Breast epithelium (tissue), 4 donors: ENCODE measurements at regions not wholly inside any gene's neighbourhood (a gene's known extent, or its start where the extent isn't known, plus 50 kb on each side); places are given as distances from the start of the nearest gene placed in this dataset.

Source experiments
- DNase-seq, 2 donors: peaks; one replicate each; pipeline ENCODE4 v3.0.0-alpha.2; 2019; ENCODE audit warnings: low spot score in 2 of 2
- H3K27ac ChIP-seq, 2 donors: fragments of 200-600 bp; sonication (generic) in 1 of 2; one replicate each; pipeline ENCODE4 v1.5.1; 2016 to 2019; ENCODE audit warnings: mild to moderate bottlenecking in 1 of 2
- H3K27me3 ChIP-seq, 2 donors: fragments of 200-600 bp; sonication (generic) in 1 of 2; one replicate each; pipeline versions ENCODE4 v1.5.1 to v1.6.0; 2017 to 2019; ENCODE audit warnings: control low read depth in 1 of 2, mild to moderate bottlenecking in 1 of 2
- H3K36me3 ChIP-seq: fragments of 200-600 bp; one replicate; pipeline ENCODE4 v1.5.1; 2019
- H3K4me1 ChIP-seq, 2 donors: fragments of 200-600 bp; sonication (generic); one replicate each; pipeline ENCODE4 v1.5.1; 2016 to 2019; ENCODE audit warnings: control low read depth in 1 of 2
- H3K4me3 ChIP-seq, 3 donors: fragments of 200-600 bp; sonication (generic); 1 replicate in 2 of 3; 2 replicates in 1 of 3; pipeline ENCODE4 v1.5.1; 2016 to 2019; ENCODE audit warnings: mild to moderate bottlenecking in 3 of 3, moderate library complexity in 2 of 3
- H3K9me3 ChIP-seq, 2 donors: fragments of 200-600 bp; sonication (generic) in 1 of 2; one replicate each; pipeline ENCODE4 v1.5.1; 2016 to 2019; ENCODE audit warnings: control low read depth in 1 of 2
- POLR2A ChIP-seq: fragments of 450-650 bp; IDR thresholded peaks from one replicate; pipeline ENCODE4 v1.6.1; 2016; ENCODE audit warnings: antibody characterized with exemption, mild to moderate bottlenecking, moderate library complexity
- POLR2AphosphoS5 ChIP-seq, 3 donors: sonication (generic); formaldehyde crosslinking; IDR thresholded peaks; one replicate each; pipeline ENCODE4 v1.6.1; 2017; ENCODE audit warnings: antibody characterized with exemption in 3 of 3
- intact Hi-C: fragments of 100-400 bp; cut with DNase I; formaldehyde crosslinking; loops from one replicate; pipeline ENCODE4 v1.15.1; 2023; ENCODE audit warnings: low total_unique reads
- TF ChIP-seq, protein P1 (sequence below), 3 donors: fragments of 450-650 bp; IDR thresholded peaks; one replicate each; pipeline ENCODE4 v1.5.1; 2016 to 2017; ENCODE audit warnings: antibody characterized with exemption in 3 of 3, mild to moderate bottlenecking in 3 of 3, moderate library complexity in 3 of 3

DNA sequence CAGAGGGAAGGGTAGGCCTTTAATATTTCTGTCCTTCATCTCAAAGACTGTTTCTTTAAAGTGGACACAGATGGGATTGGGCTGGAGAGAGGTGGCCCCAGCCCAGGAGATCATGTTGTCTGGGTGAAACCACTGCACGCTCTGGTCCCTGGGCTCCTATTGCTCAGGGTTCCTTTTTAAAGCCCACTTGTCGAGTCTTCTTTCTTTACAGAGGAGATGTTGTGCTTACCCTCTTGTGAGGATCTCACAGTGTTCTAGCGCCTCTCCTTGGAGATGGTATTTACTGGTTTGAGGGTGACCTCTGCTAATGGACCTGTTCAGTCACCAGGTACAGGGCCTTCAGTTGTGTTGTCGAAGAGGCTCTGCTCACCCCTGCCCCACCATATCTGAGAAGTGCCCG is 128.4 kb downstream of the TM9SF2 start:
- no peak overlapping the region for H3K4me3 ChIP-seq
- TF ChIP-seq, protein P1, sequence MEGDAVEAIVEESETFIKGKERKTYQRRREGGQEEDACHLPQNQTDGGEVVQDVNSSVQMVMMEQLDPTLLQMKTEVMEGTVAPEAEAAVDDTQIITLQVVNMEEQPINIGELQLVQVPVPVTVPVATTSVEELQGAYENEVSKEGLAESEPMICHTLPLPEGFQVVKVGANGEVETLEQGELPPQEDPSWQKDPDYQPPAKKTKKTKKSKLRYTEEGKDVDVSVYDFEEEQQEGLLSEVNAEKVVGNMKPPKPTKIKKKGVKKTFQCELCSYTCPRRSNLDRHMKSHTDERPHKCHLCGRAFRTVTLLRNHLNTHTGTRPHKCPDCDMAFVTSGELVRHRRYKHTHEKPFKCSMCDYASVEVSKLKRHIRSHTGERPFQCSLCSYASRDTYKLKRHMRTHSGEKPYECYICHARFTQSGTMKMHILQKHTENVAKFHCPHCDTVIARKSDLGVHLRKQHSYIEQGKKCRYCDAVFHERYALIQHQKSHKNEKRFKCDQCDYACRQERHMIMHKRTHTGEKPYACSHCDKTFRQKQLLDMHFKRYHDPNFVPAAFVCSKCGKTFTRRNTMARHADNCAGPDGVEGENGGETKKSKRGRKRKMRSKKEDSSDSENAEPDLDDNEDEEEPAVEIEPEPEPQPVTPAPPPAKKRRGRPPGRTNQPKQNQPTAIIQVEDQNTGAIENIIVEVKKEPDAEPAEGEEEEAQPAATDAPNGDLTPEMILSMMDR (IDR thresholded peaks at IDR 0.05), result no peak
- TF ChIP-seq POLR2AphosphoS5 (IDR thresholded peaks at IDR 0.05) (no peak), POLR2A (no peak)
- intact Hi-C loops, result no loop called here
- no peak overlapping the region for H3K27ac ChIP-seq
- H3K9me3 ChIP-seq, result no peaks in the 10 kb centered on the region
- no peaks in the 10 kb centered on the region for H3K4me1 ChIP-seq
- DNase-seq, result no peak
- no peaks in the 10 kb centered on the region for H3K36me3 ChIP-seq
- no peaks in the 10 kb centered on the region for H3K27me3 ChIP-seq

- TF ChIP-seq POLR2A (no peak), POLR2AphosphoS5 (IDR thresholded peaks at IDR 0.05) (no peak)
- TF ChIP-seq, protein P1 (IDR thresholded peaks at IDR 0.05), result no peak
- intact Hi-C loops, result no loop called here
- DNase-seq, result no peak
- Histone ChIP-seq H3K27ac (no peak overlapping the region), H3K27me3 (no peaks in the 10 kb centered on the region), H3K4me3 (no peak overlapping the region), H3K36me3 (no peaks in the 10 kb centered on the region), H3K4me1 (no peaks in the 10 kb centered on the region), H3K9me3 (no peaks in the 10 kb centered on the region)
Measured at GRCh38 chr13:99628442-99628841, 127.2 kb downstream of the TM9SF2 start.

DNA sequence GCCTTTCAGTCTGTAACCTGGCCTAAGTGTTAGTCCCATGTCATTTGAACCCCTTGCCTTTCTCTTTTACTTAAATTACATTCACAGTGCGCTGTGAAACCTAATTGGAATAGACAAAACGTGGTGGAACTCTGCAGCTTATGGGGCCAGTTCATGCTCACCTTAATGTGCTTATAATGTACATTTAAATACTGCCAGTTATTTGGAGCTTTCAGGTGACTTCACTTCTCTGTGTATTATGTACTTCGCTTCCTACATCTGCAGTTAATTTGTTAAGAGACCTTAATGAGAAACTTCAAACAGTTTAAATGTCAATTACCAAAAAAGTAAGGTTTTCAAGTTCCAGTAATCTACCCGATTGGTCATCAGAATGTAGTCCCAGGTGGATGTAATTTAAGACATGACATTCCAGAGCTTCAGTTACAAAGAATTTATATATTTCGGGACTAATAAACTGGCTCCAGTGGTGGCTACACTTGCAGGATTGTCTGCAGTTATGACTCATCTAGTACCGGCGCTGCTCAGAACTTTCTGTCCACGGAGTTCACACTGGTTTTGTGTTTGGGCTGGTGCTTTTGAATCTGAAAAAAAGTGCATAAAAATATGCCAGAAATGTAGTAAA is 125.3 kb downstream of the TM9SF2 start:
- peak overlapping the region in 1 of 3 donors; percentile 32 for H3K4me3 ChIP-seq
- TF ChIP-seq POLR2AphosphoS5 (IDR thresholded peaks at IDR 0.05) (no peak), POLR2A (no peak)
- TF ChIP-seq, protein P1 (IDR thresholded peaks at IDR 0.05), result no peak
- H3K36me3 ChIP-seq, result no peaks in the 10 kb centered on the region
- no peaks in the 10 kb centered on the region for H3K9me3 ChIP-seq
- H3K27ac ChIP-seq, result no peak overlapping the region
- H3K4me1 ChIP-seq, result no peaks in the 10 kb centered on the region
- no peaks in the 10 kb centered on the region for H3K27me3 ChIP-seq
- DNase-seq, result no peak
- intact Hi-C loops, result no loop called here

DNA sequence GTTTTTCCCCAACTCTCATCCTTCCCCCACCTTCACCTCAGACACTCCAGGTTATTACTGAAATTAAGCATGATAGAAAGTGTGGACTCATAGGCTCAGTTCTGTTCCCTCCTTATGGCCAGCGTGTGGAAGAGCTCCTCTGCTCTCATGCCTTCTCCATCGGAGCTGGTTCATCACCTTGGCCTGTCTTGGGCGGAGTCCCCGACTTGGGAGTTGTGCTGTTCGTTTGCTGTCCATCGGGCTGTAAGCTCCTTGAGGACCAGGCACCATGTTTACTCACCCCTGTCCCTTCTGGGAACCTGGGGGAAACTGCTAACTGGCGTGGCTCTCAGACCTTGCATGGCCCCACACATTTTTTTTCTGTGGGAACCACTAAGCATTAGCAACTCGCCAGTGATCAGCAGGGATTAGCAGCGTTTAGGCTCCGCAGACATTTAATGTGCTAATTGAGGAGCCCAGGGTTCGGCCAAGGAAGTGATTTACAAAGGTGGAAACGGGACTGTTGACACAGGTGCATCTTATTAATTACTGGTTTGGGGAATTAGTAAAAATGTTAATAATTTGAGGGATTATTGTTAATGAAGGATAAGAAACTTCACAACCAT is 123.8 kb downstream of the TM9SF2 start:
- Histone ChIP-seq H3K36me3 (no peaks in the 10 kb centered on the region), H3K4me3 (no peak overlapping the region), H3K4me1 (no peaks in the 10 kb centered on the region), H3K9me3 (no peaks in the 10 kb centered on the region), H3K27me3 (no peaks in the 10 kb centered on the region), H3K27ac (no peak overlapping the region)
- DNase-seq, result no peak
- TF ChIP-seq POLR2AphosphoS5 (IDR thresholded peaks at IDR 0.05), result no peak
- TF ChIP-seq, protein P1 (IDR thresholded peaks at IDR 0.05), result no peak
- TF ChIP-seq POLR2A, result no peak
- intact Hi-C loops, result no loop called here

- no peak for TF ChIP-seq POLR2A
- TF ChIP-seq, protein P1 (IDR thresholded peaks at IDR 0.05), result no peak
- no peak for TF ChIP-seq POLR2AphosphoS5 (IDR thresholded peaks at IDR 0.05)
- no peak for DNase-seq
- H3K9me3 ChIP-seq, result no peaks in the 10 kb centered on the region
- H3K4me3 ChIP-seq, result no peak overlapping the region
- intact Hi-C loops, result no loop called here
- H3K27ac ChIP-seq, result no peak overlapping the region
- no peaks in the 10 kb centered on the region for H3K4me1 ChIP-seq
- H3K36me3 ChIP-seq, result no peaks in the 10 kb centered on the region
- H3K27me3 ChIP-seq, result no peaks in the 10 kb centered on the region
Measured at GRCh38 chr13:99620806-99621205, 119.5 kb downstream of the TM9SF2 start.
